ENCODE measurements at regions not wholly inside any gene's neighbourhood (a gene's known extent, or its start where the extent isn't known, plus 50 kb on each side); places are given as distances from the start of the nearest gene placed in this dataset.

- H3K4me2 ChIP-seq (ENCODE audit: low read length) = no peak overlapping the region
- H3K9me2 ChIP-seq (ENCODE audit: insufficient read depth) = no peaks in the 10 kb centered on the region
- no peak for TF ChIP-seq REST (IDR thresholded peaks at IDR 0.05; ENCODE audit: low read depth)
- no peak for TF ChIP-seq ATF3 (IDR thresholded peaks at IDR 0.05)
- no peak for TF ChIP-seq POLR2AphosphoS5 (IDR thresholded peaks at IDR 0.05; ENCODE audit: low read depth, low read length)
- no peak for TF ChIP-seq EZH2 (IDR thresholded peaks at IDR 0.05)
- TF ChIP-seq ELF1 (IDR thresholded peaks at IDR 0.05; ENCODE audit: borderline replicate concordance, low read depth) = no peak
- TF ChIP-seq SRF (IDR thresholded peaks at IDR 0.05; ENCODE audit: low read depth) = no peak
- no peak for TF ChIP-seq RAD21 (IDR thresholded peaks at IDR 0.05; ENCODE audit: low read depth)
- TF ChIP-seq CEBPB (IDR thresholded peaks at IDR 0.05; ENCODE audit: low read depth) = no peak
- no peak for TF ChIP-seq SP1 (IDR thresholded peaks at IDR 0.05; ENCODE audit: low read depth)
- TF ChIP-seq ZNF274 (IDR thresholded peaks at IDR 0.05; ENCODE audit: low read depth, low read length) = no peak
- TF ChIP-seq JUND (IDR thresholded peaks at IDR 0.05) = no peak
- TF ChIP-seq POLR2A (IDR thresholded peaks at IDR 0.05; ENCODE audit: borderline replicate concordance, extremely low read depth, insufficient read depth, insufficient read length) = no peak
- TF ChIP-seq SIN3A (IDR thresholded peaks at IDR 0.05; ENCODE audit: low read depth) = no peak
- TF ChIP-seq CTCF (IDR thresholded peaks at IDR 0.05 in 2 of 3, conservative IDR thresholded peaks at IDR 0.05 in 1 of 3; ENCODE audit: borderline replicate concordance in 1 of 3, insufficient read depth in 1 of 3, low read depth in 2 of 3, low read length in 2 of 3) = no peak
- TF ChIP-seq EGR1 (IDR thresholded peaks at IDR 0.05; ENCODE audit: low read depth) = no peak
- TF ChIP-seq EZH2phosphoT487 (IDR thresholded peaks at IDR 0.05; ENCODE audit: borderline replicate concordance) = no peak
- TF ChIP-seq YY1 (IDR thresholded peaks at IDR 0.05; ENCODE audit: extremely low read depth, insufficient replicate concordance, low read depth, low read length) = no peak
- H2AFZ ChIP-seq (ENCODE audit: low read depth, low read length, poor library complexity, severe bottlenecking) = no peak overlapping the region
- H3K27ac ChIP-seq (ENCODE audit: low read depth, low read length) = no peak overlapping the region
- no peaks in the 10 kb centered on the region for H3K79me2 ChIP-seq (ENCODE audit: insufficient read depth, low read length)
- H3K36me3 ChIP-seq (ENCODE audit: control insufficient read depth in 1 of 2, insufficient read depth in 2 of 2, low read length in 2 of 2) = no peaks in the 10 kb centered on the region
- ATAC-seq (no peak), DNase-seq (ENCODE audit: low read depth, low spot score) (no peak)
- ChIA-PET RAD21 (ENCODE audit: low non-redundant PET in 1 of 2, low total read pairs in 2 of 2, uncharacterized antibody in 2 of 2, unreplicated experiment in 2 of 2) (no interaction called here), CTCF (no interaction called here), POLR2A (no interaction called here)
- BruUV-seq (replicated peaks) = no TSS peak
- intact Hi-C loops (cut with micrococcal nuclease) = no loop called here
- no peak overlapping the region for H3K9ac ChIP-seq (ENCODE audit: low read length)
- H3K4me1 ChIP-seq (ENCODE audit: control insufficient read depth in 1 of 2, insufficient read depth in 2 of 2, low read length in 2 of 2) = peaks cover 2 to 14% of the 10 kb centered on the region in 2 experiments; a peak in 3 of 4 replicates
- H3K9me3 ChIP-seq (ENCODE audit: control insufficient read depth in 1 of 2, insufficient read depth in 1 of 2, low read depth in 1 of 2, low read length in 2 of 2) = no peaks in the 10 kb centered on the region
- no peaks in the 10 kb centered on the region for H4K20me1 ChIP-seq (ENCODE audit: insufficient read depth)
- H3K27me3 ChIP-seq (ENCODE audit: insufficient read depth, low read length) = no peaks in the 10 kb centered on the region
- no peak overlapping the region for H3K4me3 ChIP-seq (replicated peaks in 1 of 2; ENCODE audit: low read depth in 1 of 2, low read length in 2 of 2)
These were observed 163.4 kb downstream of the CYYR1 start for GRCh38 chr21:26409735-26410134.

Measured in HCT116 (cell line).